ENCODE measurements at regions not wholly inside any gene's neighbourhood (a gene's known extent, or its start where the extent isn't known, plus 50 kb on each side); places are given as distances from the start of the nearest gene placed in this dataset.

DNA sequence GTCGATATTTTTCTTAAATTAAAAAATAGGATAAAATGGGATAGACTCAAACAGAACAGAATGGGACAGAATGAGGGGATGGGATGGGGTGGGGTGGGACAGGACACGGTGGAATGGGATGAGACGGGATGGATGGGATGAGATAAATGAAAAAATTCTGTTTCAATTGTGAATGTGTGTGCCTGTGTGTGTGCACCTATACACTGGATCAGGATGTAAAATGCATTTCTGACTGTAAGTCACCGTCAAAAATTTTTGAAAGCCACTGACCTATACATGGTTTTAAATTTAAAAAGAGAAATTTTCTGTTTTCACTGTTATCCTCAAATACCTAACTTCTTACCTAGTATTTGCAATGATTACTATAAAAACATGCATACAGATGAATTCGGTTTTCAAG lies 108.7 kb upstream of the UBE2E2 start:
- TF ChIP-seq, protein P1, sequence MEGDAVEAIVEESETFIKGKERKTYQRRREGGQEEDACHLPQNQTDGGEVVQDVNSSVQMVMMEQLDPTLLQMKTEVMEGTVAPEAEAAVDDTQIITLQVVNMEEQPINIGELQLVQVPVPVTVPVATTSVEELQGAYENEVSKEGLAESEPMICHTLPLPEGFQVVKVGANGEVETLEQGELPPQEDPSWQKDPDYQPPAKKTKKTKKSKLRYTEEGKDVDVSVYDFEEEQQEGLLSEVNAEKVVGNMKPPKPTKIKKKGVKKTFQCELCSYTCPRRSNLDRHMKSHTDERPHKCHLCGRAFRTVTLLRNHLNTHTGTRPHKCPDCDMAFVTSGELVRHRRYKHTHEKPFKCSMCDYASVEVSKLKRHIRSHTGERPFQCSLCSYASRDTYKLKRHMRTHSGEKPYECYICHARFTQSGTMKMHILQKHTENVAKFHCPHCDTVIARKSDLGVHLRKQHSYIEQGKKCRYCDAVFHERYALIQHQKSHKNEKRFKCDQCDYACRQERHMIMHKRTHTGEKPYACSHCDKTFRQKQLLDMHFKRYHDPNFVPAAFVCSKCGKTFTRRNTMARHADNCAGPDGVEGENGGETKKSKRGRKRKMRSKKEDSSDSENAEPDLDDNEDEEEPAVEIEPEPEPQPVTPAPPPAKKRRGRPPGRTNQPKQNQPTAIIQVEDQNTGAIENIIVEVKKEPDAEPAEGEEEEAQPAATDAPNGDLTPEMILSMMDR (IDR thresholded peaks at IDR 0.05; ENCODE audit: insufficient read depth, low read length, poor library complexity, severe bottlenecking) = no peak
- TF ChIP-seq EZH2phosphoT487 (conservative IDR thresholded peaks at IDR 0.05; ENCODE audit: low read length) = no peak
